Right lung (tissue), 2 donors: ENCODE measurements at regions not wholly inside any gene's neighbourhood (a gene's known extent, or its start where the extent isn't known, plus 50 kb on each side); places are given as distances from the start of the nearest gene placed in this dataset.
"Not testable (repeated sequence)": the region's sequence is repeated elsewhere in the genome, so short reads cannot be mapped to it uniquely, and the experiment has no call there.

Experiments used
- DNase-seq, 2 donors: peaks; one replicate each; pipeline ENCODE4 v3.0.0-alpha.2; 2013

DNA sequence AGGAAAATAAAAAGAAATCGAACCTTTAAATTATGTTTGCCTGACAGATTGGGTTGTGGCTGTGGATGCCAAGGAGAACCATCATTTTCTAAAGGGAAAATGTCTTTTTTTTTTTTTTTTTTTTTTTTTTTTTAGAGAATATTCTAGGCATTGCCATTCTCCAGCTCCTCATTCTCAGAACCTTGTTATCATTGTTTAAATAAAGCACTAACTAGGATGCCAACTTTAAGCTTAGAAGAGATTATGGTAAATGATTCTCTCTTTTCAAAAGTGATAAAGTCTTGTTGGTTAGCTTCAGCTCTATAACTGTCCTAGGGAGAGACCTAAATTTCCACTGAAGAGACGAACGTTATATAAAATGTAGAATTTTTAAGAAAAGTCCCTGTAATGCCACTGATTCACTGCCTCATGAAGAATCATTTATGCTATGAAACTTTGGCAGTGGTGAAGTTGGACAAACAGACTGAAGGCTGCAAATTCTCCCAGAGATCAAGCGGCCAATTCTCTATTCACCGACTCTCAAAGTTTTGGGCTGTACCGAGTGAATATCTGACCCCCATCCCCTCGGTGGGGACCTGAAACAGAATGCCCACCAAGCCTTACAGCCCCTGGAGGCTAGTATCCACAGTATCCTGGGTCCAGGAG, 207.9 kb upstream of the PITRM1 start:
- DNase-seq = no peak

DNA sequence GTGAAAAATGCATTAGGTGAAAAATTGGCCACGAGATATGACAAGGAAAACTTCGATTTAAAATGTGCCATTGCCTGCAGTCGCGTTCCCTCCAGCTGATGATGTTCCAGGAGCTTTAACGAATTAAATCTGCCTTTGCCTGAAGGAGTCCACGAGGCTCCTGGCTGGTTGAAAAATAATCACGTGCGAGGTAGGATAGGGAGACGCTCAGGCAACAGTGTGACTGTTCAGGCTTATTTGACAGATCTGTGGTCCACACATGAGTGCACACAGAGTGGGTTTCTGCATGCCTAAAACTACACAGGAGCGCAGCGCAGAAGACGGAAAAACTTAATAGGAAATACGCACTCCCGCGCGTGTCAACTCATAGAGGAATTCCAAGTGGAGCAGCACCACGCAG, 204.0 kb upstream of the PITRM1 start:
- DNase-seq = no peak

DNA sequence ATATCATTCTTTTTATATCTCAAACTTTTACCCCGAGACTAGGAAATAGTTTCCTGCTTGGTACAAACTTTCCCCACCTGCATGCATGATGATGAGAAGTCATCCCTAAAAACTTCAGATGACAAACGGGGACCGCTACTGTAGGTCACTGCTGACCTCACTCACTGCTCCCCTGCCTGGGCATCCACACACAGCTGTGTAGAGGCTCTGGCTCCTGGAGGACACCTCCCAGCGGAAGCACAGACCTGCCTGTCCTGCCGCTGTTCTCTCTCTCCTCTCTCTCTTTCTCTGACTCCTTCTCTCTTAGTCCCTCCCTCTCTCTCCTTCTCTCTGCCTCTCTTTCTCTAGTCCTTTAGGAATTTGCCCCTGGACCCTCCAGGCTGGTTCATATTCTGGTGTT, 202.9 kb upstream of the PITRM1 start:
- DNase-seq = no peak

DNA sequence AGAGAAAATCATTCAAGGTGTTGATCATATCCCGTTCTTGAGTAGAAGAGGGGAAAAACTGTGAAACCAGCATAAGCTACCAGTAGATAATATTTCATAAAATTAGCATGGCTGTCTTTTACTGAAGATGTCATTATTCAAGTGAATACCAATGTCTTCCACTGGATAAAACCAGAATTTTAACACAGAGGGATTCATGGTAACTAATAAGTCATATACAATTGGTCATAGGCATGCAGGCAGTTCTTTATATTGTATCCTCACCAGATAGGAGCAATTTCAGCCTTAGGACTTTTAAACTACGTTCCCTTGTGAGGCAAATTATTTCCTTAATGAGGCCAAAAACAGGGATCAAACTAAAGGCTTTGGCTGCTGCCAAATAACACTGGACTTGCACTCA, 202.3 kb upstream of the PITRM1 start:
- no peak for DNase-seq

DNA sequence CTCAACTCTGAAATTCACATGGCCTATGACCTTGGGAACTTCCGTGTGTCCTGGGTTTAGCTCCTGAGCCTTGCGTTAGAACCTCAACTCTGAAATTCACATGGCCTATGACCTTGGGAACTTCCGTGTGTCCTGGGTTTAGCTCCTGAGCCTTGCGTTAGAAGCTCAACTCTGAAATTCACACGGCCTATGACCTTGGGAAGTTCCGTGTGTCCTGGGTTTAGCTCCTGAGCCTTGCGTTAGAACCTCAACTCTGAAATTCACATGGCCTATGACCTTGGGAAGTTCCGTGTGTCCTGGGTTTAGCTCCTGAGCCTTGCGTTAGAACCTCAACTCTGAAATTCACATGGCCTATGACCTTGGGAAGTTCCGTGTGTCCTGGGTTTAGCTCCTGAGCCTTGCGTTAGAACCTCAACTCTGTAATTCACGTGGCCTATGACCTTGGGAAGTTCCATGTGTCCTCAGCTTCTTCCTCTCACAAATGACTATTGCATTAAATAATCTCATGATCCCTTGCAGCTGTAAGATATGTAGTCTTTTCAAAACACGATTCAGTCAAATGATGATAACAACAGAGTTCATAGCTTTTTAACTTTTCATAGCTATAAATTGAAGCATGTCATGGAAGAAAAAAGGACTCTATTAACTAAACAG, 200.9 kb upstream of the PITRM1 start:
- DNase-seq = not testable (repeated sequence)

DNA sequence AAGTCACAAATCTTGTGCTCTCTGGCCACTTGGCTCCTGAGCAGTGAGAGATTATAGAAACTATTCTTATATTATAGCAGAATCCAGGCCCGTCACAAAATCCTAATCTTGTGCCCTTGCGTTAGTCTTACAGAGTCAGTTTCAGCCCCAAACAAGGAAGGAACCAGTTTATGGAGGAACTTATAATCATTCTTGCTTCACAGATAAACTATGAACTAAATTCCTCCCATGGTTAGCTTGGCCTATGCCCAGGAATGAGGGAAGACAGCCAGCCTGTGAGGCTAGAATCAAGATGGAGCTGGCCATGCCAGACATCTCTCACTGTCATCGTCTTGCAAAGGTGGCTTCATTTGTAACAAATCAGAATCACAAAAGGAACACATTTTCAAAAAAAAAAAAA, 199.7 kb upstream of the PITRM1 start:
- no peak for DNase-seq

DNA sequence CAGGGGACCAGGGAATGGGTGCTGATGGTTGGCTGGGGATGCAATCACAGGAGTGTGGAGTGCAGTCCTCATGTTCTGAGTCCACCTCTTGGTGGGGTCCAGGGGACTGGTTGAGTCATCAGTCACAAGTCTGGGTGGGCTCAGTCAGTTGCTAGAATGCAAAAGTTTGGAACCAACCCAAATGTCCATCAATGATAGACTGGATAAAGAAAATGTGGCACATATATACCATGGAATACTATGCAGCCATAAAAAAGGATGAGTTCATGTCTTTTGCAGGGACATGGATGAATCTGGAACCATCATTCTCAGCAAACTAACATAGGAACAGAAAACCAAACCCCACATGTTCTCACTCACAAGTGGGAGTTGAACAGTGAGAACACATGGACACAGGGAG, 199.0 kb upstream of the PITRM1 start:
- DNase-seq = not testable (repeated sequence)

DNA sequence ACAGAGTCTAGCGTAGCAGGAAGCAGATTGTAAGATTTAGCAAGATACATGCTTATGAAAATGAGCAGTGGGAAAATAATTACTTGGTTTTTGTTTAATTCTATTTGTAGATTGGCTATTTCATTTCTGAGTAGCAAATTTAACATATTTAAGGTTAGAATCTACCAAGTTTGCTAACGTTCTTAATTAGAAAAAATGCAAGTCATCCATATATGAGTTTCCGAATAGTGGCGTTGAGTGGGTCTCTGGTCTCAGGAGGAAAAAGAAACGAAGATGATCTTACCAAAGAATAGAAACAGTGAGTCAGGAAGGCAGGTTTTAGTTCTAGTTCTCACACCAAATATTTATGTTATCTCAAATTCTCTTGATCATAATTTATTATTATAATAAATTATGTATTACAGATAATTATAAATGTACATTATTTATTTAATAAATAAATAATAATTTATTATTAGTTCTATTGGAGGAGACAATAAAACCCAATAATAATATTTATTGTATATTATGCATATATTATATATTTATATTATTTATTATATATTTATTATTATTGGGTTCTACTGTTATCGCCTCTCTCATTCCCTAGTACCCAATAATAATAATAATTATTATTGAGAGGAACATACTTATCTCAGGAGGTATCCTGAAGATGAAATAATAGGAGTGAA, 194.3 kb upstream of the PITRM1 start:
- no peak for DNase-seq

DNA sequence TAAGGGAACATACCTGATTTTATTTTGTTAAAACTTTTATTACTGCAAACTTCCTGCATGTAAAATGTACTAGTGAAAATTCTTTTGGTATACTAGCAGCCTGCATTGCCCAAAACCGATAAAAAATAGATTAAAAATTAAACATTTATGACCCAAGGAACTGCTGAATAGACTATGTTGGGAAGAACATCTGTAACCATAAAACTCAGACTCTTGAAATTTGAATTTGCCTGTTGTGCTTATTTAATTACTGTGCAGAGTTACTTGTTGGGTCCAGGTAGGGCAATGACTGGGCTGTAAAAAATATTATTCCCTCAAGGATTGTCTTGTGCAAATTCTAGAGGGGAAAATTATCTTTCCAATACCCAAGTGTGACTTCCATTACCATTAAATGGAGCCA, 193.5 kb upstream of the PITRM1 start:
- DNase-seq = no peak

DNA sequence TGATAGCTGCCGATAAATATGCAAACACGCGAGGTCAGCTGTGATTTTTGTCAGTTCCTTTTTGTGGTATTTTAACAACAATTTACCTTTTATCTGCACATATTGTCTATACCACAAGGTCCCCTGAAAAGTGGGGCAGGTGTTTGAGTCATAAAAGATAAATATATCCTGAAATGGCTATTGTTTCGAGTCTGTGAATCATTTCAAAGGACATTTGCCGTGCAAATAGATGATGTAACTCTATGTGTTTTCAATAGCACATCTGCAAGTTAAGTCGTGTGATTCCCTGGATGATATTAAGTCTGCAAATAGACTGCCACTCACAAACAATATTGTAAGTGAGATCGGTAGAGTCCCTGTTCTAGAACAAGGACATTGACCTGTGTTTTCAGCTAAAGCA, 193.0 kb upstream of the PITRM1 start:
- DNase-seq = no peak

DNA sequence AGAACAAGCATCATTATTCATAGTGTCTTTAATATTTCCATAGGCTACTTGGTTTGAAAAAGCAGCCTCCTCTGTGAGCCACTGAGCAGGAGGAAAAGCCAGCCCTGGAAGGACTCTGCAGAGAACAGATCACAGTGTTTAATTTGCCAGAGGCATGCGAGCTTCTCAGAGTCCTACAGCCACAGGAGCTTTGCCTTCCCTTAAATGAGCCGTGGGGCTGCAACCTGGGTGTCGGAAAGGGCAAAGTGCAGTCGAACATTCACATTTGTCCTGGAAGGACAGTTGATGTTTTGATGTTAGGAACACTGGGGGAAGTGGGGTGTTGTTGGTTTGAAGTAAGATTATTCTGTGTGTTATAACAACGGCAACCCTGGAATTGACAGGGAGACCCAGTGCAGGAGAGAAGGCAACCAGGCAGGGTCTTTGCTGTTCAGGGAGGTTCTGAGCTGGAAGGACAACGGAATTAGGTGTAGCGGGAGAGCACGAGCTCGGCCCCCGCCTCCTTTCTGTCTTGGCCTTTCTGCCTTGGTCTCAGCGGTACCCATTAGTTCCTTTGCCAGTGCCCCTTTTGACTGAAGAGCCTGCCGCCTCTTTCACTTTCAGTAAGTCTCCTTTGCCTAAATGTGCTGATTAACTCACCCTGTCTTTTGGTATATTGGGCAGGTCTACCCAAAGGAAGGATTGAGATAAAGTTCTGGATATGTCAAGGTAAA, 192.3 kb upstream of the PITRM1 start:
- DNase-seq = no peak

DNA sequence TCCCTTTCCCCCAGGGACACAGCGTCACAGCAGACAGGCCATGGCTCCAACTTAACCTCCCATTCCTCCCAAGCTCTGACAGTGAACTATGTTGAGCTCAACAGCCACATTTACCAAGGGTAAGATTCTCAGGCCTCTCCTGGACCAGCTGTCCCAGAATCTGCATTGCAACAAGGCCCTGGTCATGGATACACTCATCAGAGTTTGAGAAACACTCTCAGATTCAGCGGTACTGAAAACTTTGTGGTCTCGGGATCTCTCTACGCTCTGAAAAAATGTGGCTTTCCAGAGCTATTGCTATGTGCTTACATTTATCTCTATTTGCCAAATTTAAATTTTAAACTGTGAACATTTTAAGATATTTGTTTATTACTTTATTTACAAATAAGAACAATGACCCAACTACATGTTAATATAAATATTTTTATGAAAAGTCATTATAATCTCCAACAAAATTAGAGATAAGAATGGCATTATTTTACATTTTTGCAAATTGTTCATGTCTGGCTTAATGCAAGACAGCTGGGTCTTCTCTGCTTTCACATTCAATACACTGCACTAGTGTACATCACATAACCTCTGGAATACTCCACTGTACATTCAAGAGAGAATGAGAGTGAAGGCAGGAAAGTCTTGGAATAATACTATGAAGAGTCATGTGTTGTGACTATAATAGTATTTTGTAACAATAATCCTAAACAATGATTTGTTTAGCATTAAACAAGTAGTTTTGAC, 190.9 kb upstream of the PITRM1 start:
- DNase-seq = peak; percentile 83 to 88

DNA sequence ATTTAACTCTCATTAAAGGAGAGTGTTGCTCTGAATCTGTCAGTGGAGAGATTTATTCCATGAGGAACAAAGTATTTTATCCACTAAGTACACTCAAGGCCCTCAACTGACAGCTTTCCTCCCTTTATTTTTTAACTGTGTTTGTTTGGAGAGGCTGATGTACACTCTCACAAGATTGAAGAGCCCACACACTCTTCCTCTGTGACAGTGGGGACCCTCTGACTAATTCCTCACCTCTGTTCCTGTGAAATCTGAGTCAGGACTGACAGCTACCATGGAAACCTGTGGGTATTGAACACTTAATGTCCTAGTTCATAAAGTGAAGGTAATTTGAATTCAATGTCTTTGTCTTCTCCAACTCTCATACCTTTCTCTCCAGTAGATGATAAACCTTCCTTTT, 189.8 kb upstream of the PITRM1 start:
- no peak for DNase-seq

DNA sequence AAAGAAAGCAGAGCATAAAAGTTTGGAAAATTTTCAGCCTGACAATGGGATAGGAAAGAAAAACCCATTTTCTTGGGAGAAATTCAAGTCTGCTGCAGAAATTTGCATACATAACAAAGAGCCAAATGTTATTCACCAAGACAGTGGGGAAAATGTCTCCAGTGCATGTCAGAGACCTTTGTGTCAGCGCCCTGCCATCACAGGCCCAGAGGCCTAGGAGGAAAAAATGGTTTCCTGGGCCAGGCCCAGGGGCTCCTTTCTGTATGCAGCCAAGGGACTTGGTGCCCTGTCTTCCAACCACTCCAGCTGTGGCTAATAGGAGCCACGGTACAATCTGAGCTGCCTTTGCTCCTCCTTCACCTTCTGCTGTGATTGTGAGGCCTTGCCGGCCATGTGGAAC, 189.1 kb upstream of the PITRM1 start:
- DNase-seq = no peak

DNA sequence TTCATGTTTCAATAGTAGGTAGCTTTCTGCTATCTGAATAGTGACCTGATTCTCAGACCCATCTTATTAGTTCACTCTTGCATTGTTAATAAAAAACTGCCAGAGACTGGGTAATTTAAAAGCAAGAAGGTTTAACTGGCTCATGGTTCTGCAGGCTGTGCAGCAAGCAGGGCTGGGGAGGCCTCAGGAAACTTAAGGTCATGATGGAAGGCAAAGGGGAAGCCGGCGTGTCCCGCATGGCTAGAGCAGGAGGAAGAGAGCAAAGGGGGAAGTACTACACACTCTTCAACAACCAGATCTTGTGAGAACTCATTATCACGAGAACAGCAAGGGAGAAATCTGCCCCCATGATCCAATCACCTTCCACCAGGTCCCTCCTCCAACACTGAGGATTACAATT, 185.2 kb upstream of the PITRM1 start:
- DNase-seq = no peak

DNA sequence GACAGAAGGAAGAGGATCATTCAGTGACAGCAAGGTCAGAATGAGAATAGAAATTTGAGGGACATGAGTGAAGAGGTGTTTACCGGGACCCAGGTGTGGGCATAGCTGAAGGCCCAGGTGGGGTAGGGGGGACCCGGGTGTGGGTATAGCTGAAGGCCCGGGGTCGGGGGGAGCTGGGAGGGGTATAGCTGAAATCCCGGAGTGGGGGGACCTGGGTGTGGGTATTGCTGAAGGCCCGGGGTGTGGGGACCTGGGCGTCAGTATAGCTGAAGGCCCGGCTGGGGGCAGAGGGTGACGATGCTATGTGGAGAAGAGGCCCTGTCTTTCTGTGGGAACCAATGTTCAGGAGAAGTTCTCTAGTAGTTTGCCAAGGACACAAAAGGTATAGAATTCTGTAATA, 183.0 kb upstream of the PITRM1 start:
- DNase-seq = no peak

DNA sequence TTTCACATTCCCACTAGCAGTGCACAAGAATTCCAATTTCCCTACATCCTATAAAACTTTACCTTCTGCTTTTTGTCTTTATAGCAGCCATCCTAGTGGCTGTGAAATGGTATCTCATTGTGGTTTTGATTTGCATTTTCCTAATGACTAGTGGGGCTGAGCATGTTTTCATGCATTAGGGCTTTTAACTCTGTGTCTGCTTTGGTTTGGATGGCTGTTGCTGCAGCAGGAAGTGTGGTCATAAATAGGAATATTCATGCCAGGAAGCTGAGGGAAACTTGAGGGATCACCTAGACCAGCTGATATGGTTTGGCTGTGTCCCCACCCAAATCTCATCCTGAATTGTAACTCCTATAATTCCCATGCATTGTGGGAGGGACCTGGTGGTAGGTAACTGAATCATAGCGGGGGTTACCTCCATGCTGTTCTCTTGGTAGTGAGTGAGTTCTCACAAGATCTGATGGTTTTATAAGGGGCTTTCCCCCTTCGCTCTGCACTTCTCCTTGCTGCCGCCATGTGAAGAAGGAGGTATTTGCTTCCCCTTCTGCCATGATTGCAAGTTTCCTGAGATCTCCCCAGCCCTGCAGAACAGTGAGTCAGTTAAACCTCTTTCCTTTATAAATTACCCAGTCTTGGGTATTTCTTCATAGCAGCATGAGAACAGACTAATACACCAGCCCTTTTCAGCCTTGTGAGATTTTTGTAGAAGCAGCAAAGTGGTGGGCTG, 181.8 kb upstream of the PITRM1 start:
- DNase-seq = no peak

DNA sequence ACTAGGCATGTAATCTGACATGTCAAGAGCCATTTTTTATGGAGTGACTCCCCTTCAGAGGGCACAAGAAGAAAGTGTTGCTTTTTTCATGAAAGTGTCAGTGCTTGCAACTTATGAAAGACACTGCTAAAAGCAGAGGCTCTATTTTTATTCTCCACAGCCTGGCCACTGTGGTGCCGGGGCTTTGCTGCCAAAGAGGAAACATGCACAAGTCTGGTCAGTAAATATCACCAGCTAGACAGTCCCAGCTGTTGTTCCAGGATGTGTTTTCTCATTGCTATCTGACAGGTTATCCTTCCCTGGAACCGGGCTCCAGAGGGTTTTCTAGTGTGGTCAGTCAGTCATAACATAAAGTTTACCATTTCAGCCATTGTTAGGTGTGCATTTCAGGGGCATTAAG, 180.7 kb upstream of the PITRM1 start:
- no peak for DNase-seq

DNA sequence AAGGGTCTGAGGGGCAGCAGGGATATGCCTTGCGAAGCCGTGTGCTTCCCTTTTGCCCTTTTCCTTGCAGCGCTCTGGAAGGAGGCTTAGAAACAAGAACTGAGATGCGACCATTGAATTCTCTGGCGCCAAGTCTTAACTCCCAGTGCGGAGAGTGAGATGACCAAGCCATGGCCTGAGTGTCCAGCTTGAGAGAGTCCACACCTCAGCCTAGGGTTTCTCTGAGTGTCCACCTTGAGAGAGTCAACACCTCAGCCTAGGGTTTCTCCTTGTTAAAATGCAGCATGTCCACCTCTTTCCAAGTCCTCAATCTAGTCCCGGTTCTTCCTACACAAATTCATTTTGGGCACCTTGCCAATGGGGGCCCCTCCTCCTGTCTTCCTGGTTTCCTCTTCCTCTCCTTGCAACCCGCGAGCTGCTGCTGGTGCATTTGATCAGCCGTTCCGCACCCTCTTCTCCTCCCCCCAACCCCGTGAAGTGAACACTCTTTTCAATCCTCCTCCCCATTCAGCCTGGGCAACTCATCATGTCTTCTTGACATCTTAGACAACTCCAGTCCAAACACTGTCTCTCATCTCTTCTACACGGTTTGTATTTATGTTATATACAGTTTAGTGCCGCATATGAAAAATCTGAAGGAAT, 178.2 kb upstream of the PITRM1 start:
- DNase-seq = peak in 1 of 2 donors; percentile 16

DNA sequence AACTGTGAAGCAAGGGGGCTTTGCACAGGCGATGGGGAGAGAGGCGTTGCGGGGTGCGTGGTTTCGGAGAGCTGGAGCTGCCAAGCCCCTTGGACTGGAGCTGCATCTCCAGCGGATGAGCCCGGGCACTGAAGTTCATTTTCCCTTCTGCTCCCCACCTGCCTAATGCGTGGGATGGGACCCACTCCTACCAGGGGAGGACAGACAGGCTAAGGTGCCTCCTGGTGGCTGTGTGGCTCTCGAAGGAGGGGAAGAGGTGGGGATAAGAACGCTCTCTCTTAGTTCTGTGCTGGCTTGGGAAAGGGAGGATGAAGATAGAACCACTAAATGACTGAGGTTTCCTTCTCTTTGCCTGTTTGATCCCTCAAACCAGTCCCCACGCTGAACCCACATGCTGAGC, 177.6 kb upstream of the PITRM1 start:
- no peak for DNase-seq

DNA sequence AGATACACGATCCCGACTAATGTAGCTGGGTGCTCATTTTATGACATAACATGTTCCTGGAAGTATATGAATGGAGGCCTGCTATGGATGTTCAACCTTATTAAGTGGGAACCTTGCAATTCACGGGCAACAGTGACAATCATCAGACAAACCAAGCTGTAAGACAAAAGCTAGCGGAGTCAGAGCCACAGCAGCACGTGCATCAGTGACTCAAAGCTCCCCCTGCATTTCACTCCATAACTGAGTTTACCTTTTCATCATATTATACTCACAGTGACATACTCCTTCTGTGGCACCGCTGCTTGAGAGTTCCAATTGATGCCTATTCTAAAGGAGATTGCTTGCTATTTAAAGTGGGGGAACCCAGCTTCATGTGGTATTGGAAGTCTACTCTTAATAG, 176.0 kb upstream of the PITRM1 start:
- no peak for DNase-seq
